ENCODE measurements at regions not wholly inside any gene's neighbourhood (a gene's known extent, or its start where the extent isn't known, plus 50 kb on each side); places are given as distances from the start of the nearest gene placed in this dataset.
"Not testable (repeated sequence)": the region's sequence is repeated elsewhere in the genome, so short reads cannot be mapped to it uniquely, and the experiment has no call there.

GRCh38 chr4:125262502-125262901 lies 52.3 kb upstream of the FAT4 start:
- no peak for DNase-seq (ENCODE audit: low spot score)

DNA sequence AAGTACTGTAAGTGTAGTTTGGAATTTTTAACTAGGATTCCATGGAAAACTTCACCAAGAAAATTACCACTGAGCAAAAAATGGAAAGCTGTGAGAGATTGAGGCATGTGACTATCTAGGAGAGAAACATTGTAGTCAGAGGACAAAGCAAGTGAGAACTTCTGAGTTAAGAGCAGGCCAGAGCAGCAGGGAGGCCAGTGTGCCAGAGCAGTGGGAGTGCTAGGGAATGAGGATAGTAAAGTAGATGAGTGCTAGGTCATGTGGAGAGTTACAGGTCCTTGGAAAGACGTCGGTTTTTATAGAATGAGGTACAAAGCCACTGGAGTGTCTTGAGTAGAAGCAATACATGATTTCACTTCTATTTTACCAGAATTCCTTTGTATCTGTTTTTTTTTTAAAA lies 52.7 kb upstream of the FAT4 start:
- DNase-seq (ENCODE audit: low spot score) = no peak

- no peak for DNase-seq (ENCODE audit: low spot score)
Observed at GRCh38 chr4:125254106-125254505, 60.6 kb upstream of the FAT4 start.

GRCh38 chr4:125244848-125245450 lies 69.8 kb upstream of the FAT4 start:
- no peak for DNase-seq (ENCODE audit: low spot score)

GRCh38 chr4:125243789-125244397 lies 70.9 kb upstream of the FAT4 start:
- no peak for DNase-seq (ENCODE audit: low spot score)

DNA sequence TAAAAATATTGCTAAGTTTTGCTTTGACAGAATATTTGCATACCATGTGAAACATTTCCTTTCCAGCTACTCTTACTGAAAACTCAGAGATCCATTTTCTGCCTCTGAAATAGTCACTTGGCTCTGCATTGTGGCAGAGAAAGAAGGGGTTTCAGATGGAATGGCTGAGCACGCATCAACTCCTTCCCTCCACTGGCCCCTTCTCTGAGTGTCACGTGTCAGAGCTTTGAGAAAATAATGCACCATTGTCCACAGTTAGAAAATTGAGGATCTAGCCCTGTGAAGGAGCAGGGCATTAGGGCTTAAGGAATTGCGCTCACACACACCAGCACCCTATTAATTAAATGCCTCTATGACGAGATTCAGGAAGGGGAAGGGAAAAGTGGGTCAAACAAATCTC lies 78.8 kb upstream of the FAT4 start:
- DNase-seq (ENCODE audit: low spot score) = no peak

DNA sequence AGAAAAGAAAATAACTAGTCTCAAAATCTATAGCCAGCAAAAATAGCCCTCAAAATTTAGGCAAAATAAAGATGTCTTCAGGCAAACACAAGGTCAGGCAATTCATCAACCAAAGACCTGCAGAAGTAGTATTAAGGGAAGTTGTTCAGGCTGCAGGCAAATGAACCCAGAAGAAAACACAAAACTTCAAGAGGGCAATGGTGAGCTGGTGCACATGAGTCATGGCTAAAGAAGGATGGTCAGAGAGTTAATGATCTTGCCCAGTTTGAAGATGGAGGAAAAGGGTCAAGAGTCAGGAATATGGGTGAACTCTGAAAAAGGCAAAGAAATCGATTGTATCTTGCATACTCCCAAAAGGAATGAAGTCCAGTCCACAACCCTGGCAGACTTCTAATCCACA lies 83.1 kb upstream of the FAT4 start:
- no peak for DNase-seq (ENCODE audit: low spot score)

DNA sequence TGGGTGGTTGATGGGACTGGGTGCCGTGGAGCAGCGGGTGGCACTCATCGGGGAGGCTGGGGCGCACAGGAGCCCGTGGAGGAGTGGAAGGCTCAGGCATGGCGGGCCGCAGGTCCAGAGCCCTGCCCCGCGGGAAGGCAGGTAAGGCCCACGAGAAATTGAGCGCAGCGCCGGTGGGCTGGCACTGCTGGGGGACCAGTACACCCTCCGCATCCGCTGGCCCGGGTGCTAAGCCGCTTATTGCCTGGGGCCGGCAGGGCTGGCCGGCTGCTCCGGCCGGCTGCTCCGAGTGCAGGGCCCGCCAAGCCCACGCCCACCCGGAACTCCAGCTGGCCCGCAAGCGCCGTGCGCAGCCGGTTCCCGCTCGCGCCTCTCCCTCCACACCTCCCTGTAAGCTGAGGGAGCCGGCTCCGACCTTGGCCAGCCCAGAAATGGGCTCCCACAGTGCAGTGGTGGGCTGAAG lies 85.1 kb upstream of the FAT4 start:
- DNase-seq (ENCODE audit: low spot score) = no peak

- DNase-seq (ENCODE audit: low spot score) = no peak
Observed at GRCh38 chr4:125225806-125226205, 88.9 kb upstream of the FAT4 start.

DNA sequence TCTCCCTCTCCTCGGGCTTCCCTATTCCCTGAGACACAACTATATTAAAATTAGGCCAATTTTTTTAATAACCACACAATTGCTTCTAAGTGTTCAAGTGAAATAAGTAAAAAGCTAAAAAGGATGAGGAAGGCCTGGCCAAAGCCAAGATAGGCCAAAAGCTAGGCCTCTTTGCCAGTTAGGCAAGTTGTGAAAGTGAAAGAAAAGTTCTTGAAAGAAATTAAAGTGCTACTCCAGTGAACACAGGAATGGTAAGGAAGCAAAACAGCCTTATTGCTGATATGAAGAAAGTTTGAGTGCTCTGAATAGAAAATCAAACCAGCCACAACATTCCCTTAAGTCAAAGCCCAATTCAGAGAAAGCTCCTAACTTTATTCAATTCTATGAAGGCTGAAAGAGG lies 114.2 kb upstream of the FAT4 start:
- DNase-seq (ENCODE audit: low spot score) = no peak

- DNase-seq (ENCODE audit: low spot score) = no peak
Observed at GRCh38 chr4:125198916-125199315, 115.8 kb upstream of the FAT4 start.

- DNase-seq (ENCODE audit: low spot score) = not testable (repeated sequence)
Observed at GRCh38 chr4:125191874-125192459, 122.8 kb upstream of the FAT4 start.

- no peak for DNase-seq (ENCODE audit: low spot score)
Observed at GRCh38 chr4:125191232-125191631, 123.5 kb upstream of the FAT4 start.

- DNase-seq (ENCODE audit: low spot score) = no peak
Observed at GRCh38 chr4:125187226-125188176, 127.3 kb upstream of the FAT4 start.

DNA sequence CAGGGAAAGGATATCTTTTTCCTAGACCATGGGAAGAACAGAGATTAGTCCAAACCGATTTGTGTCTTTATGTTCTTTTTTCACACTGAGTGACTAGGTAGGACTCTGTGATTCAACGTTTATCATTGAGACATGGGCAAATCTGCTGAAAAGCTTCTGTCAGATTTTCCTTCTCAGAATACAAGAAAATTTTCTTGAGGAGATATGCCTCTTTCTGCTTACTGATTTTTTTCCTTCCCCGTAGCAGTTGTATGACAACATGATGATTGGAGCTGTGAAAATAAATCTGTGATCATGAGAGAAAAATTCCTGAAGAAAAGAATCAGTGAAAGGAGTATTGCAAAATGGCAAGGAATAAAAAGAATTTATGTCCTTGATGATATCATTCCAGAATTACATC lies 130.6 kb upstream of the FAT4 start:
- DNase-seq (ENCODE audit: low spot score) = no peak

- no peak for DNase-seq (ENCODE audit: low spot score)
Observed at GRCh38 chr4:125181804-125182203, 133.0 kb upstream of the FAT4 start.

GRCh38 chr4:125179727-125180126 lies 135.0 kb upstream of the FAT4 start:
- no peak for DNase-seq (ENCODE audit: low spot score)

DNA sequence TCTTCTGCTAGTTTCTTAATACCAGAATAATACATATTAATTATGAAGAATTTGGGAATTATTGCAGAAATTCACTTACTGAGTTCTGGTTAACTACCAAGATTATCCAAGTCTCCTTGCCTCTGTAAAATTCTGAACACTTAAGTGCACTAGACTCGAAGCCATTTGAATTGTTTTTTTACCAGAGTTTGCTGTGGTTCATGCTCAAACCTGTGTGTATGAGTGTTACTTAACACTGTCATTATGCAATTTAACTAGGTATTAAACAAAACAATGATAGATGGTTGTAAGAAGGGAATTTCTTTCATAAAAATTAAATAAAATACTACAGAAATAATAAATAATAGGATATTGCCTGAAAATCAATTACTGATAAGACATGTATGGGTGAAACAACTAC lies 145.6 kb upstream of the FAT4 start:
- DNase-seq (ENCODE audit: low spot score) = no peak

DNA sequence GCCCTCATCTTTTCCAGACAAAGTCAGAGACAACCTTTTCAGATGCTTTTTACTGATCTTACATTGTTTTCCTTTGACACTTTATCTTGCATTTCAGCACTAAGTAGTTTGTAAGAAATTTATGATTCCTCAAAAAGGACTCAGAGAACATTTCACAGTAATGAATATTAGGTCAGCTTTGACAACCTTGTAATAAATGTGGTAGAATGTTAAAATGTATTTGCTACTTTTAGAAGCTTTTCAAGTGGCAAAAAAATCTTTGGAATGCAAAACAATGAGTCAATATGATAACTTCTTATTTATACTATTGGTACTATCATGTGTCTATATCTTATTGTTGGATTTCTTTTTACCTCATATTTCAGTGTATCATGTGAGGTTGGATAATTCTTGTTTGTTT lies 146.2 kb upstream of the FAT4 start:
- no peak for DNase-seq (ENCODE audit: low spot score)

DNA sequence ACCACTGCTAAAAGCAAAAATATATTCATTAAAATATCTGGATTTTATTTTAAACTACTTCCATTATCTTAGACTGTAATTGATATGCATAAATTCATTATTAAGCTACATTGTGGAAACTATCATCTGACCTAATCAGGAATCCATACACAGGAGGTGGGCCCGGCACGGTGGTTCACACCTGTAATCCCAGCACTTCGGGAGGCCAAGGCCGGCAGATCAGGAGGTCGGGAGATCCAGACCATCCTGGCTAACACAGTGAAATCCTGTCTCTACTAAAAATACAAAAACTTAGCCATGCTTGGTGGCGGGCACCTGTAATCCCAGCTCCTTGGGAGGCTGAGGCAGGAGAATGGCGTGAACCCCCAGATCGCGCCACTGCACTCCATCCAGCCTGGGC lies 148.7 kb upstream of the FAT4 start:
- not testable (repeated sequence) for DNase-seq (ENCODE audit: low spot score)

- no peak for DNase-seq (ENCODE audit: low spot score)
Observed at GRCh38 chr4:125159001-125159400, 155.8 kb upstream of the FAT4 start.

DNA sequence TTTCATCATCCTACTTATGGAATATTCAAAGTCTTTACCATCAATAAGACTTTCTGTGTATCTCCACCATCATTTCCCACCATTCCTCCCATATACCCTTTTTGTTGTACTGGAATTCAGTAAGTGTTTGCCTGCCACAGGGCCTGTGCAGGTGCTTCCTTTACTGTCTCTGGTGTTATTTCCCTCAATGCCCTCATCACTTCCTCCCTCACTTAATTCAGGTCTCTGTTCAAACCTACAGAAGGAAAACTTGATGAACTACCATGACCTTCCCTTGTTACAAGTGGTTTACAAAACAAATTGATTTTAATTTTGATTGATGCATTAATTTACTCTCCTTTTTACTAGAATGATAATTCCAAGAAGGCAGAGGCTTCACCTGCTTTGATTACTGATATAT lies 159.5 kb upstream of the FAT4 start:
- no peak for DNase-seq (ENCODE audit: low spot score)

Measured in iPS-NIHi11 (cell line).